HEK293 (cell line): ENCODE measurements at regions not wholly inside any gene's neighbourhood (a gene's known extent, or its start where the extent isn't known, plus 50 kb on each side); places are given as distances from the start of the nearest gene placed in this dataset.

ENCODE experiments used
- CTCF ChIA-PET: fragments of 350-600 bp; formaldehyde crosslinking; extraction: SDS; loops from one replicate; lab custom pipeline; 2021; ENCODE audit warnings: antibody characterized with exemption; lab: Yijun Ruan, JAX
- POLR2A ChIA-PET: fragments of 300-600 bp; formaldehyde crosslinking; extraction: SDS; loops from one replicate; lab custom pipeline; 2020; ENCODE audit warnings: antibody characterized with exemption, inconsistent platforms; lab: Yijun Ruan, JAX
- H3K27ac ChIP-seq: fragments of 200-500 bp; sonication (Bioruptor generic); 2 replicates; pipeline ENCODE4 v1.5.1; 2014; ENCODE audit warnings: low read depth, low read length, control low read depth, inconsistent platforms; ENCODE audit errors: extremely low read depth
- H3K36me3 ChIP-seq, 2 experiments: fragments of 200-500 bp in 1 of 2; sonication (Bioruptor generic) in 1 of 2; 1 replicate in 1 of 2; 2 replicates in 1 of 2; pipeline ENCODE4 v1.5.1; 2014 to 2017; ENCODE audit warnings: inconsistent platforms in 2 of 2, low read length in 2 of 2; ENCODE audit not compliant: control insufficient read depth in 2 of 2, insufficient read depth in 1 of 2
- H3K4me1 ChIP-seq: fragments of 200-500 bp; sonication (Bioruptor generic); 2 replicates; pipeline ENCODE4 v1.5.1; 2014; ENCODE audit warnings: mild to moderate bottlenecking, low read length, inconsistent platforms; ENCODE audit not compliant: control insufficient read depth, insufficient read depth
- H3K4me3 ChIP-seq: 2 replicates; pipeline ENCODE4 v1.5.1; 2011; ENCODE audit warnings: low read depth, mild to moderate bottlenecking, control low read depth, low read length, moderate library complexity
- H3K9me3 ChIP-seq: fragments of 200-500 bp; sonication (Bioruptor generic); 2 replicates; pipeline ENCODE4 v1.5.1; 2014; ENCODE audit warnings: low read depth, low read length, inconsistent platforms; ENCODE audit not compliant: control insufficient read depth, insufficient read depth
- BCL11B ChIP-seq: fragments of 450-650 bp; formaldehyde crosslinking; IDR thresholded peaks from 2 replicates; pipeline ENCODE4 v1.5.1; 2016; ENCODE audit warnings: low read depth, missing biosample characterization, missing genetic modification characterization
- HOXD13 ChIP-seq: sonication (generic); formaldehyde crosslinking; IDR thresholded peaks from 2 replicates; pipeline ENCODE4 v1.8.0; 2022; ENCODE audit warnings: missing genetic modification reagents, borderline replicate concordance
- IKZF3 ChIP-seq: fragments of 450-650 bp; IDR thresholded peaks from 2 replicates; pipeline ENCODE4 v1.5.0; 2018; ENCODE audit warnings: missing biosample characterization, mild to moderate bottlenecking, missing genetic modification characterization, moderate library complexity
- KLF17 ChIP-seq: fragments of 450-650 bp; formaldehyde crosslinking; IDR thresholded peaks from 2 replicates; pipeline ENCODE4 v1.5.1; 2016; ENCODE audit warnings: missing biosample characterization, missing genetic modification characterization
- MYNN ChIP-seq: fragments of 450-650 bp; formaldehyde crosslinking; IDR thresholded peaks from 2 replicates; pipeline ENCODE4 v1.5.1; 2016; ENCODE audit warnings: missing biosample characterization, missing genetic modification characterization, borderline replicate concordance
- SP3 ChIP-seq: fragments of 450-650 bp; formaldehyde crosslinking; IDR thresholded peaks from 2 replicates; pipeline ENCODE4 v1.5.1; 2016; ENCODE audit warnings: missing biosample characterization, missing genetic modification characterization
- ZBTB20 ChIP-seq: fragments of 450-650 bp; formaldehyde crosslinking; IDR thresholded peaks from 2 replicates; pipeline ENCODE4 v1.5.1; 2016; ENCODE audit warnings: missing biosample characterization, missing genetic modification characterization
- ZNF112 ChIP-seq: fragments of 450-650 bp; formaldehyde crosslinking; IDR thresholded peaks from 2 replicates; pipeline ENCODE4 v1.5.0; 2017; ENCODE audit warnings: missing biosample characterization, missing genetic modification characterization
- ZNF114 ChIP-seq: fragments of 450-650 bp; formaldehyde crosslinking; IDR thresholded peaks from 2 replicates; pipeline ENCODE4 v1.5.0; 2017; ENCODE audit warnings: missing biosample characterization, missing genetic modification characterization
- ZNF132 ChIP-seq: fragments of 450-650 bp; formaldehyde crosslinking; IDR thresholded peaks from 2 replicates; pipeline ENCODE4 v1.5.1; 2017; ENCODE audit warnings: missing biosample characterization, missing genetic modification characterization, borderline replicate concordance
- ZNF138 ChIP-seq: fragments of 450-650 bp; formaldehyde crosslinking; IDR thresholded peaks from 2 replicates; pipeline ENCODE4 v1.5.1; 2016; ENCODE audit warnings: missing biosample characterization, missing genetic modification characterization, borderline replicate concordance
- ZNF169 ChIP-seq: fragments of 450-650 bp; formaldehyde crosslinking; IDR thresholded peaks from 2 replicates; pipeline ENCODE4 v1.5.1; 2016; ENCODE audit warnings: missing biosample characterization, missing genetic modification characterization
- ZNF211 ChIP-seq: fragments of 450-650 bp; formaldehyde crosslinking; IDR thresholded peaks from 2 replicates; pipeline ENCODE4 v1.5.1; 2016; ENCODE audit warnings: low read depth, missing biosample characterization, missing genetic modification characterization
- ZNF23 ChIP-seq: fragments of 450-650 bp; formaldehyde crosslinking; IDR thresholded peaks from 2 replicates; pipeline ENCODE4 v1.5.1; 2016; ENCODE audit warnings: missing biosample characterization, missing genetic modification characterization, borderline replicate concordance
- ZNF416 ChIP-seq: fragments of 450-650 bp; formaldehyde crosslinking; IDR thresholded peaks from 2 replicates; pipeline ENCODE4 v1.5.1; 2016; ENCODE audit warnings: missing biosample characterization, missing genetic modification characterization
- ZNF548 ChIP-seq: fragments of 450-650 bp; formaldehyde crosslinking; IDR thresholded peaks from 2 replicates; pipeline ENCODE4 v1.5.1; 2016; ENCODE audit warnings: missing biosample characterization, missing genetic modification characterization
- ZNF555 ChIP-seq: fragments of 450-650 bp; formaldehyde crosslinking; conservative IDR thresholded peaks from 2 replicates; pipeline ENCODE4 v1.5.1; 2017; ENCODE audit warnings: missing biosample characterization, mild to moderate bottlenecking, missing genetic modification characterization, inconsistent platforms
- ZNF558 ChIP-seq: fragments of 450-650 bp; formaldehyde crosslinking; IDR thresholded peaks from 2 replicates; pipeline ENCODE4 v1.5.1; 2016; ENCODE audit warnings: missing biosample characterization, missing genetic modification characterization
- ZNF571 ChIP-seq: fragments of 450-650 bp; formaldehyde crosslinking; IDR thresholded peaks from 2 replicates; pipeline ENCODE4 v1.5.0; 2017; ENCODE audit warnings: missing biosample characterization, missing genetic modification characterization
- ZNF704 ChIP-seq: fragments of 450-650 bp; formaldehyde crosslinking; IDR thresholded peaks from 2 replicates; pipeline ENCODE4 v1.5.1; 2016; ENCODE audit warnings: missing biosample characterization, missing genetic modification characterization
- ZNF76 ChIP-seq: fragments of 450-650 bp; formaldehyde crosslinking; IDR thresholded peaks from 2 replicates; pipeline ENCODE4; 2016; ENCODE audit warnings: low read depth, missing biosample characterization, missing genetic modification characterization, borderline replicate concordance
- ZNF768 ChIP-seq: fragments of 450-650 bp; formaldehyde crosslinking; IDR thresholded peaks from 2 replicates; pipeline ENCODE4 v1.5.1; 2018; ENCODE audit warnings: missing biosample characterization, mild to moderate bottlenecking, missing genetic modification characterization
- ZNF777 ChIP-seq: fragments of 450-650 bp; formaldehyde crosslinking; IDR thresholded peaks from 2 replicates; pipeline ENCODE4 v1.5.1; 2017; ENCODE audit warnings: missing biosample characterization, missing genetic modification characterization, borderline replicate concordance
- TF ChIP-seq, protein P1 (sequence below): fragments of 450-650 bp; formaldehyde crosslinking; IDR thresholded peaks from 2 replicates; pipeline ENCODE4 v1.5.1; 2017; ENCODE audit warnings: missing biosample characterization, missing genetic modification characterization
- TF ChIP-seq, protein P2 (sequence below): fragments of 450-650 bp; formaldehyde crosslinking; IDR thresholded peaks from 2 replicates; pipeline ENCODE4 v1.5.1; 2017; ENCODE audit warnings: missing biosample characterization, missing genetic modification characterization

- H3K36me3 ChIP-seq: no peaks in the 10 kb centered on the region
- H3K27ac ChIP-seq: no peak overlapping the region
- H3K9me3 ChIP-seq: no peaks in the 10 kb centered on the region
- POLR2A ChIA-PET: no interaction called here
- no peak for TF ChIP-seq ZNF777 (tag by site-specific recombination)
- no peak for TF ChIP-seq KLF17
- TF ChIP-seq, protein P1, sequence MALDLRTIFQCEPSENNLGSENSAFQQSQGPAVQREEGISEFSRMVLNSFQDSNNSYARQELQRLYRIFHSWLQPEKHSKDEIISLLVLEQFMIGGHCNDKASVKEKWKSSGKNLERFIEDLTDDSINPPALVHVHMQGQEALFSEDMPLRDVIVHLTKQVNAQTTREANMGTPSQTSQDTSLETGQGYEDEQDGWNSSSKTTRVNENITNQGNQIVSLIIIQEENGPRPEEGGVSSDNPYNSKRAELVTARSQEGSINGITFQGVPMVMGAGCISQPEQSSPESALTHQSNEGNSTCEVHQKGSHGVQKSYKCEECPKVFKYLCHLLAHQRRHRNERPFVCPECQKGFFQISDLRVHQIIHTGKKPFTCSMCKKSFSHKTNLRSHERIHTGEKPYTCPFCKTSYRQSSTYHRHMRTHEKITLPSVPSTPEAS (tag by site-specific recombination): no peak
- TF ChIP-seq SP3 (tag by site-specific recombination): no peak
- H3K4me1 ChIP-seq: no peaks in the 10 kb centered on the region
- H3K4me3 ChIP-seq: no peak overlapping the region
- CTCF ChIA-PET: interaction anchor here (0.6 kb wide), 1 partner anchor 20 kb away, joined by 3 read pairs; no protein-coding TSS in a partner anchor
These were observed 161.3 kb upstream of the EYA4 start for GRCh38 chr6:133079901-133080300.

DNA sequence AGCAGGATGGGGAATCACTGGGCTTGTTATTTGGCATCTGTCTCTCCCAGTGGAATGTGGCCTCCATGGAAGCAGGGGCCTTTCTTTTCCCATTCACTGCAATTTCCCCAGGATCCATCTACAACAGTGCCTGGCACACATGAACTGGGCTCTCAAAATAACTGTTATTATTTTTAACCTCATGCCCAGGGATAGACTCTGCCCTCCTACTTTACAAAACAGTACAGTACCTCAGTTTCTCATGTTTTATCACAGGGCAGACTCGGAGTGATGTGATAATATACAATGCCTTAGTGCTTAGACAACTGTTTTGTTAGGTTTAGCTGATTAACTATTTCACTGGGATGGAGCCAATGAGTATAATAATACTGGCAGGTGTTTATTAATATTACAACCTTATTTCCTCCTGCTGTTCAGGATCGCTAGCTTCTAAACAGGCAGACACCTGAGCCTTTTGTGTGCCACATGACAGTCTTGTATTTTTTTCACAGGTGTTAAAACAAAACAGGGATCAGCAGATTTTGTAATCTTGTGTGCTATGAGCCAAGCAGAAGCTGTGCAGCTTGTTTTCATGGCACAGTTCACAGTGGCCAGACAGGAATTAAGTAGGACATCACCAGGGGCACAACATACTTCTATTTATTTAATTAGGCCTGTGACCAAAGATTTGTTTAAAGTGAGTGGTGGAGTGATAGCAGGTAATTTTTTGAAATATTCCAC, 157.7 kb upstream of the EYA4 start:
- Histone ChIP-seq H3K9me3 (no peaks in the 10 kb centered on the region), H3K27ac (no peak overlapping the region), H3K36me3 (no peaks in the 10 kb centered on the region), H3K4me1 (no peaks in the 10 kb centered on the region), H3K4me3 (no peak overlapping the region)
- TF ChIP-seq ZNF416 (tag by site-specific recombination): no peak
- TF ChIP-seq ZNF768: no peak
- TF ChIP-seq SP3 (tag by site-specific recombination): no peak
- TF ChIP-seq MYNN: no peak
- TF ChIP-seq ZNF112: no peak
- TF ChIP-seq BCL11B (tag by site-specific recombination): no peak
- TF ChIP-seq, protein P2, sequence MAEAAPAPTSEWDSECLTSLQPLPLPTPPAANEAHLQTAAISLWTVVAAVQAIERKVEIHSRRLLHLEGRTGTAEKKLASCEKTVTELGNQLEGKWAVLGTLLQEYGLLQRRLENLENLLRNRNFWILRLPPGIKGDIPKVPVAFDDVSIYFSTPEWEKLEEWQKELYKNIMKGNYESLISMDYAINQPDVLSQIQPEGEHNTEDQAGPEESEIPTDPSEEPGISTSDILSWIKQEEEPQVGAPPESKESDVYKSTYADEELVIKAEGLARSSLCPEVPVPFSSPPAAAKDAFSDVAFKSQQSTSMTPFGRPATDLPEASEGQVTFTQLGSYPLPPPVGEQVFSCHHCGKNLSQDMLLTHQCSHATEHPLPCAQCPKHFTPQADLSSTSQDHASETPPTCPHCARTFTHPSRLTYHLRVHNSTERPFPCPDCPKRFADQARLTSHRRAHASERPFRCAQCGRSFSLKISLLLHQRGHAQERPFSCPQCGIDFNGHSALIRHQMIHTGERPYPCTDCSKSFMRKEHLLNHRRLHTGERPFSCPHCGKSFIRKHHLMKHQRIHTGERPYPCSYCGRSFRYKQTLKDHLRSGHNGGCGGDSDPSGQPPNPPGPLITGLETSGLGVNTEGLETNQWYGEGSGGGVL: no peak
- TF ChIP-seq ZNF548 (tag by site-specific recombination): no peak
- TF ChIP-seq ZNF704: no peak
- CTCF ChIA-PET: interaction anchor here (0.7 kb wide), 1 partner anchor 24 kb away, joined by 3 read pairs; no protein-coding TSS in a partner anchor
- POLR2A ChIA-PET: no interaction called here

- Histone ChIP-seq H3K4me3 (no peak overlapping the region), H3K9me3 (no peaks in the 10 kb centered on the region), H3K27ac (no peak overlapping the region), H3K36me3 (no peaks in the 10 kb centered on the region), H3K4me1 (no peaks in the 10 kb centered on the region)
- TF ChIP-seq ZNF23 (tag by site-specific recombination) (no peak), ZNF768 (no peak), ZNF571 (tag by site-specific recombination) (no peak), ZNF555 (tag by site-specific recombination) (no peak), ZBTB20 (no peak), ZNF169 (tag by site-specific recombination) (no peak), IKZF3 (tag by site-specific recombination) (no peak), ZNF138 (tag by site-specific recombination) (no peak), KLF17 (no peak), ZNF76 (tag by site-specific recombination) (no peak), ZNF211 (tag by site-specific recombination) (no peak), ZNF114 (no peak), ZNF558 (tag by site-specific recombination) (no peak), HOXD13 (CRISPR knock-in tag) (no peak), ZNF132 (tag by site-specific recombination) (no peak)
- CTCF ChIA-PET: interaction anchor here (0.7 to 1.5 kb wide), 4 partner anchors 32 to 1440 kb away, joined by 3 to 5 read pairs (median 3); no protein-coding TSS in a partner anchor
- POLR2A ChIA-PET: no interaction called here
These were observed 155.7 kb upstream of the EYA4 start for GRCh38 chr6:133085471-133085870.
